ENCODE measurements at regions not wholly inside any gene's neighbourhood (a gene's known extent, or its start where the extent isn't known, plus 50 kb on each side); places are given as distances from the start of the nearest gene placed in this dataset.

DNA sequence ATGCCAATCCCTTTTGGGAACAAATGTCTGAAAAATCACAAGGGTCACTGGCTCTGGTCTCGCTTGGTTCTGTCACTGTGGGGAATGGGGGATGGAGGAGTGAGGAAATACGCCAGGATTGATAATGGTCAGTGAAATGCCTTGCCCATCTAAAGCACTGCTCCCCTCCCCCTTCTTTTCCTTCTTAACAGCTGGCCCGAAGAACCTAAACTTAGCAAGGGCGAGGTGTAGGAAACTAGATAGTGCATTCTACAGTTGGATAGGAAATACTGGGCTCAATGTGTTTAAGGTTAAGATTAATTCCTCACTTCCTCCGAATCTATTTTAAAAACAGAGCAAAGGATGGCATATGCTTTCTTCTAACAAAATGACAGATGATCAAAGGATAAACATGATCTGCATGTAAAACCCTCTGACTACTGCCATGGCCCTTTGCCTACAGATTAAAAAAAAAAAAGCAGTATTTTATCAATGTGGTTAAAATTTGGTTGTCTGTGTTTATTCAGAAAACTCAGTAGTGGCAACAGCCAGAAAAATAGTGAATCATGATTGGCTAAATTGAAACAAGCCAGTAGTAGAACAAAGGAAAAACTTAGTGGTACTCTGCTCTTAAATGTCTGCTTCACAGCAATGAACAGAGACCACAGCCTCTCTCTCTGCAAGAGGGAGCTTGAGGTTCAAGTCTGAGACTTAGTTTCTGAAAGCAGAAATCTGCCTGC lies 86.1 kb upstream of the VAV3 start:
- peak; percentile 27 for DNase-seq

- no peak for DNase-seq
These were observed 85.2 kb upstream of the VAV3 start for GRCh38 chr1:108050158-108050557.

DNA sequence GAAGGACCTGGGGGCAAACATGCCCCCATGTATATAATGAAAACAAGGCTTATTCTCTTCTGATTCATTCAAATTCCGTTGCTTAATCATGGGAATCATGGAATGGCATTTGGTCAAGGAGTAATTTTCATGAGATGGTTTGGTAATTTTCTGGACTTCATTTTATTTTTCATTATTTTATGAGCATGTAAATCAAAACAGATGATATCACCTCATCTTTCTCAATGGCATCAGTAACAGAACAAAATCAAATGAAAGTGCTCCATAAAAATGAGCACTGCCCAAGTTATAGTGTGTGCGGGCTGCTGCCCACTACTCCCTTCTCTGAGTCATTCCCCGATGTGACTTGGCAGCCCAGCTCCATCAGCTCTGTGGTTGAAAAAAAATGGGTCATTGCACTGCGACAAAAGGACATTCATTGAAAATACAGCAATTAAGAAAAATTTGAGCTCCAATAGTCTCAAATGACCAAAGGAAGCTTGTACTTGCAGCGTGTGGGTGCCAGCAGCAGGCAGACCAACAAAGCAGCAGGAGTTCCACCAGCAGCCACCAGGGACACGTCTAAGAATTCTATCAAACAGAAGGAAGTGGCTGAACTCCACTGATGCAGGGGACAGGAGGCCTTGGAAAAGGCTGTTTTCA lies 84.3 kb upstream of the VAV3 start:
- no peak for DNase-seq

DNA sequence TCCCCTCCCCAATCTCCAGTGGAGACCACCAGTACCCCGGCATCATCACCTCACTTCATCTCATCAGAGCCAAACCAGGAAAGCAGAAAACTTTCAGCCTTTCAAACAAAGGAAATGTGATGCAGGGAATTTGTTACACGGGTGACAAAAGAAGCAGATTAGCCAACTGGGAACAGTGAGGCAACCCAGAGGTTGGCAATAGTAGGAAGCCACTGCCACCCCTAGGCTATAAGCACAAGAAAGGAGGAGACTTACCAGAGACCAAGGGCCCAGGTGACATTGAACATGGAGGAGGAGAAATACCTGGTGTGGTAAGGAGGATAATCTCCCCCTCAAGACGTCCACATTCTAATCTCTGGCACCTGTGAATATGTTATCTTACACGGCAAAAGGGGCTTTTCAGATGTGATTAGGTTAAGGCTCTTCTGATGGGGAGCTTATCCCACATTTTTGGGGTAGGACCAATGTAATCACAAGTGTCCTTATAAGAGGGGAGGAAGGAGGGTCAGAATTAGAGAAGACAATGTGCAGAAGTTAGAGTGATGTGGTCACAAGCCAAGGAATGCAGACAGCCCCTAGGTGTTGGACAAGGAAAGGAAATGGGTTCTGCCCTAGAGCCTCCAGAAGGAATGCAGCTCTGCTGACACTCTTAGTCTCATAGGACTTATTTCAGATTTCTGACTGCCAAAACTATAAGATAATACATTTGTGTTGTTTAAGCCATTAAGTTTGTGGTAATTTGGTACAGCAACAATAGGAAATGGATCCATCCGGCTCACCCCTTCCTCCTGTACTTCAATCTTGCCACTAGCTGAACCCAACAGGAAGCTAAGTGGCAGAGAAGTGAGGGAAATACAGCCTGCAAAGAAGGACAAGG lies 83.6 kb upstream of the VAV3 start:
- DNase-seq = no peak

DNA sequence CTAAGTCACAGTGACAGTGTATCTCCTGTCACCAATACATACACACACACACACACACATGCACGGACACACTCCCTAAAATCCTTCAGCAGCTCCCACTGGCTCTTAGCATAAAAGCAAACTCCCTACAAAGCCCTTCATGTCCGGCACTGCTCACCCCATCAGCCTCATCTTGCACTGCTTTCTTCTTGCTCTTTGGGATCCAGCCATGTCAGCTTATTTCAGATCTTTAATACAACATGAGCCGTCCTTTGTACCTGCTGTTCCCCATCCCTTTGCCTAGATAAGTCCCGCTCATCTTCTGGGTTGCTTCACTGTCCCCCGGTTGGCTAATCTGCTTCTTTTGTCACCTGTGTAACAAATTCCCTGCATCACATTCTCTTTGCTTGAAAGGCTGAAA lies 82.1 kb upstream of the VAV3 start:
- DNase-seq = no peak

DNA sequence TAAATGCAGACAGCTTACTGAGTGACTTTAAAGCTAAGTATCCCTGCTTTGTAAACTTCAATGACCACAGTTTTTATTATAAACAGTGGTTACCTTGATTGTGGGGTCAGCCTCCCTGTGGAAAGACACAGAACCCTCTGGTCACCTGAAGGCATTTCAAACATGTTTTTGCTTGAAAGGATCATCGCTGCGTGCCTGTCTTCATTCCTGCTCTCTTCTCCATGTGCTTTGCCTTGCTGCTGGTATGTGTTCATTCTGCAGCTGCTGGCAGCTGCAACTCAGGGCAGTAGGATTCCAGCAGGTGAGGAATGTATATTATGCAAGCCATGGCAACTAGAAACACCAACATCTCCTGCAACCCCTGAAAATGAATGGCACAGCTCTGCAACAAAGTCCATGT lies 81.0 kb upstream of the VAV3 start:
- DNase-seq = no peak

DNA sequence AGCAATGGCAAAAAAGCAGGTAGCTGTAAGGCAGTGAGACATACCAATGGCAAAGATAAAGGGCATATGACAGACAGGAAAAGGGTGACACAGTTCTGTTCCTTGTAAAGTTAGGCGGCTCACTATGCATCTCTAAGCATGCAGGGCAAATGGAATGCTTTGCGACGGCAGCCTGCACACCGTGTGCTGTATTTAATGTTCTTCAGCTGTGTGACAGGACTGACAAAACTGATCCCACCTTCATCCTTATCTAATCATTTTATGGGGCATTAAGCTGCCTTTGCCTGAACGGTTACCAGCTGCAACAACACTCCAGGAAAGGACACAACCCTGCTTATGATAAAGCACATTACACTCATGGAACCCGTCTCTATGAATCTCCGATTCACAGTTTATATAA lies 80.5 kb upstream of the VAV3 start:
- no peak for DNase-seq

DNA sequence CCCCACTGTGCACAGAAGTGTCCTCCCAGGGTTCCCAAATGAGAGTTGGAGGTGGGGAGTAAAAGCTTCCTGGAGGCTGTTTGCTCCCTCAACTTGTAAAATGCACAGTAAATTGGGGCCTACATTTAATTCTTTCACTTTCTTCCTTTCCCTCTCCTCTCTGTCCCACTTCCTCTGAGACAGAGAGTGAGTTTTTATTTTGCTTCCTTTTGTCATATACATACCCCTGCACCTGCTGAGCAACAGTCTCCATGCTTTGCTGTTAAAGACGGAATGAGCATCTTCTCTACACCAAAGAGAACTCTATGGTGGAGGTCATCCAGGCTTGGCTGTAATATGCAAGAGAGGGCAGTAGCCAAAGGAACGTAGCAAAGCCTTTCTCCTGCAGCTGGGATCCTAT lies 79.3 kb upstream of the VAV3 start:
- DNase-seq = no peak

GRCh38 chr1:108043707-108044106 lies 78.7 kb upstream of the VAV3 start:
- no peak for DNase-seq

DNA sequence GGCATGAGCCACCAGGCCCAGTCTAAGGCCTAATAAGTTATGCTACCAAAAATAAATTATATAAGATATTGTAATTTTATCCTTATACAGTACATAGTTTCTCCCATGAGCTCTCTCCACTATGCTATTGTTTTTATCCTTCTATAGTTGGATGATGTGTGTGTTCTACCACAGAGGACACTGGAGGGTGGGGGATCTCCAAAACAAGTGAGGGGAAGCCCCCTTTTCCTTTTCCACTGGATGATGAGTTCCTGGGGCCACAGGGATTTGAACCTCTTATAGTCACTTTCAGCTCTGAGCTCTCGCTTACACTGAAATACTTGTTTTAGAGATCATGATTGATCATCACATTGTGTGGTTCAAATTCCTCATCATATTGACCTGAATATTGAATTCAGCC lies 77.6 kb upstream of the VAV3 start:
- DNase-seq = no peak

DNA sequence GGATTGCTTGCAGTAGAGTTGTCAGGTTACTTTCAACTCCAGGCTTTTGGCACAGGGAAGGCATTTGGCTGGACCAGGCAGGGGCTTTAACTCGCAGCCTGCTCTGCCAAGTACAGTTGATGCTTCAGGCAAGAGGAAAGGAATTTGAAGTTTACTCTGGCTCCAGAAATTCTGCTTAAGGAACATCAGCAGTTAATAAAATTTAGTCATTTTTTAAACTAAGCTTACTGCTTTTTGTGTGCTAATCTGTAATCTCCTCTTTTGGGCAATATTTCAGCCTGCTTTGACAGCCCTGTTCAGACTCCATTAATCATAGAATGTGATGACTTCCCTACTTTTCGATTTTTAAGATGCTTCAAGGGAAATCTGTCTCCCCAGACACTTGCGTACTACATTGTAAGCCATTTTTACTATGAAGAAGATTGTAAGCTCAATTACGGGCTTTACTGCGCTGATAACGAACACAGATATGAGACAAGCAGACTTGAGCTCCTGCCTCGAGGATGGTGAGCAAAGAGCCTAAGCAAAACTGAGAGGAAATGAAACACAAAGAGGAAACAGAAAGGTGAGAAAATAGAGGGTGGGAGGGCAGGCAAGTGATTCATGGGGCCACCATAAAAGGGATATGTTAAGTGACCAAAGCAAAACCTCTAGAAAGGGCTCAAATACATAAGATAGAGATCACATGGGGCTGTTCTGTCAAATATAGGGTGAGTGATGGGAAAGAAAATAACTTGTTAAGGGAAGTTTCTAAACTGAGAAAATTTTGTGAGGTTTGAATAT lies 76.6 kb upstream of the VAV3 start:
- DNase-seq = peak; percentile 46

DNA sequence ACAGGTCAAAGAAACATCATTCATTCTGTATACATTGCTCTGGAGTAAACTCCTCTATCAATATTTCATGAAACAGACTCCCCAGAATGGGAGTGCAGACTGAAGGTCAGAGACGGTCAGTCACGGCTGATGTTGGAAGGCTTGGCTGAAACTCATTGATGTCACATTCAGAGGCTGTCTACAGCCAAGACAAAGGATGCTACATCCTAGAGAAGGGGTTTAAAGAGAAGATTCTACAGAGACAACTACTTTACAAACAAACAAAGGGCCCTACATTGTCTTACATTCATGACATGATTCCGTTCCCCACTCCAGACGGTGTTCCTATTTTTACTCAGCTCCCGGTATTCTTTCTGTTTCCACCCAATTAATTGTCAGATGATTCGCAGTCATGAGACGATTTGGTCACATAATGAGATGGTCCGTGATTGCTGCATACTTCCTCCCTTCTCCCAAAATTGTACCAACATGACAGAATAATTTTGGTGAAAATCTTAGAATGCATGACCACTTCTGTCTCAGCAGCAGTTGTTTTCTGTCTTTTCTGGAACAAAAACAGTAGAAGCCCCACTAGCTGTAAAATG lies 73.8 kb upstream of the VAV3 start:
- no peak for DNase-seq

- DNase-seq = no peak
These were observed 72.0 kb upstream of the VAV3 start for GRCh38 chr1:108036796-108037562.

DNA sequence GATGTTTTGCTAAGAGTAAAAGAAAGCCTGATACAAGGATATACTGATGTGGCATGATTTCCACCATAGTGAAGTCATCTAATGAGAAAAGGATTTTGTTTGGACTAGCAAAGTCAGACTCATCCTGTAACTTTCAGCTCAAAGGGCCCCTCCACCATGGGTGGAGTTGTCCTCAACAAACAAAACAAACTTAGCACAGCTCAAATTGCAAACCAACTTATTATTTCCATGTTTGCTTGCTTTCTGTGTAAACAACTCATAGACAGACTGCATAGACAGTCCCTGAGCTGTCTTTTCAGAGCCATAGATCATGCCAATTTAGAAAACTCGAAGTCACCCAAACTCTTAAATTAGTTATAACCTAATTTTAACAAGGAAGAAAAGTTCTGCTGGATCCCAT lies 69.4 kb upstream of the VAV3 start:
- DNase-seq = peak; percentile 66

- DNase-seq = peak; percentile 38
These were observed 68.6 kb upstream of the VAV3 start for GRCh38 chr1:108033550-108033951.

- no peak for DNase-seq
These were observed 63.9 kb upstream of the VAV3 start for GRCh38 chr1:108028841-108029388.

GRCh38 chr1:108027389-108027788 lies 62.4 kb upstream of the VAV3 start:
- no peak for DNase-seq

GRCh38 chr1:108017698-108018097 lies 52.7 kb upstream of the VAV3 start:
- no peak for DNase-seq

- DNase-seq = no peak
These were observed 51.5 kb upstream of the VAV3 start for GRCh38 chr1:108016451-108016920.
